IPS DF 6.9 (cell line): ENCODE measurements at regions not wholly inside any gene's neighbourhood (a gene's known extent, or its start where the extent isn't known, plus 50 kb on each side); places are given as distances from the start of the nearest gene placed in this dataset.

Experiments
- DNase-seq: peaks from one replicate; pipeline ENCODE4 v3.0.0-alpha.2; 2013; ENCODE audit warnings: low read depth, low spot score
- H3K27ac ChIP-seq: one replicate; pipeline ENCODE4 v1.5.1; 2013; ENCODE audit warnings: low read length, control low read depth
- H3K27me3 ChIP-seq: 2 replicates; pipeline ENCODE4 v1.6.1; 2013; ENCODE audit warnings: mild to moderate bottlenecking, low read length; ENCODE audit not compliant: control insufficient read depth, insufficient read depth
- H3K36me3 ChIP-seq: 2 replicates; pipeline ENCODE4 v1.6.1; 2013; ENCODE audit warnings: low read length; ENCODE audit not compliant: control insufficient read depth, insufficient read depth
- H3K4me1 ChIP-seq: 2 replicates; pipeline ENCODE4 v1.6.1; 2013; ENCODE audit warnings: low read length; ENCODE audit not compliant: control insufficient read depth, insufficient read depth
- H3K4me3 ChIP-seq: 2 replicates; pipeline ENCODE4 v1.5.1; 2013; ENCODE audit warnings: mild to moderate bottlenecking, low read length
- H3K9me3 ChIP-seq: 2 replicates; pipeline ENCODE4 v1.6.1; 2013; ENCODE audit warnings: low read length, inconsistent platforms; ENCODE audit not compliant: control insufficient read depth, insufficient read depth
- WGBS: extraction: QIAGEN DNeasy Blood & Tissue Kit; methylation state at CpG from one replicate; pipeline ENCODE4 v1.1.7; 2013; ENCODE audit warnings: mixed read lengths, missing lambda C conversion rate; ENCODE audit not compliant: insufficient read length, insufficient coverage; 5-methylcytosine and 5-hydroxymethylcytosine counted together

- Histone ChIP-seq H3K4me1 (no peaks in the 10 kb centered on the region; the same call in 1 of the 2 replicates), H3K36me3 (no peaks in the 10 kb centered on the region), H3K27ac (no peak overlapping the region), H3K27me3 (no peaks in the 10 kb centered on the region), H3K9me3 (no peaks in the 10 kb centered on the region), H3K4me3 (no peak overlapping the region)
- no peak for DNase-seq
- no CpG with 5 or more reads among the region's 2 CpGs for WGBS
Measured at GRCh38 chr1:81471255-81471654, 329.5 kb upstream of the ADGRL2 start.

GRCh38 chr1:81470275-81470674, 330.5 kb upstream of the ADGRL2 start:
- WGBS = no CpG with 5 or more reads among the region's 3 CpGs

DNA sequence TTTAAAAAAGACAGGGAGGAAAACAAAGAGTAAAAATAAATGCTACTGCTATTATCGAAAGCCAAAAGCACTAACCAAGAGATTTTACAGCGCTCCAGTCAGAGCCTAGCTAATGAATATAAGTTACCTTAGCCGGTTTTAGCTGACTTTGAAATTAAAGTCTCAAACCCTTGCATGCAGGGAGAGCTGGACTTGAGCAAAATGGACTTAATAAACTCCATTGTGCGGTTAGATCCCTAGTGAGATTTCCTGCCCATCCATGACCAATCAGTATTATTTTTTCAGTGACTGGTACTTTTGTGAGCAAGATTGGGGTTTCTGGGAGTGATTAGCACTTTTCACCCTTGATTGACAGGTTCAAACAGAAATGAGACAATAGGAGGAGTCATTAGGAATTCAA, 333.4 kb upstream of the ADGRL2 start:
- DNase-seq = no peak
- Histone ChIP-seq H3K27me3 (no peaks in the 10 kb centered on the region), H3K9me3 (no peaks in the 10 kb centered on the region), H3K4me3 (no peak overlapping the region), H3K27ac (no peak overlapping the region), H3K36me3 (no peaks in the 10 kb centered on the region), H3K4me1 (no peaks in the 10 kb centered on the region; the same call in 1 of the 2 replicates)
- no CpG with 5 or more reads among the region's 4 CpGs for WGBS

More at GRCh38 chr1:81470275-81470674, 330.5 kb upstream of the ADGRL2 start:
- Histone ChIP-seq H3K36me3 (no peaks in the 10 kb centered on the region), H3K4me1 (no peaks in the 10 kb centered on the region; the same call in 1 of the 2 replicates), H3K4me3 (no peak overlapping the region), H3K9me3 (no peaks in the 10 kb centered on the region), H3K27me3 (no peaks in the 10 kb centered on the region), H3K27ac (no peak overlapping the region)
- no peak for DNase-seq

DNA sequence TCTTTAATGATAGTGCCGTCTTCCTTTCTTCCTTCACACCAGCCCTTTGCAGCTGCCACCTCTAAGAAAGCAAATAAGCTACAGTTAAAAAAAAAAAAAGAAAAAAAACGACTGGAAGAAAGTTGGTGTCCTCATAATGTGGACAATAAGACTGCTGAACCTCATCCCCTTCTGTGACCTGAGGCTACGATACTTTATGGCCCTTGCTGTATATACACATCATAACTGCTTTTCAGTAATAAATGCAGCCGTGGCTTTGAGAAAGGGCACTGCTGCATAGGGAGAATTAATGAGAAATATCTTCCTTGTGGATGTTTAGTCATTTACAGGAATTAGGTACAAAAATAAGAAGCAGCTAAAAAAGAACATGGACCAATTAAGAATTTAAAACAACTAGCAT, 333.8 kb upstream of the ADGRL2 start:
- no CpG with 5 or more reads among the region's 4 CpGs for WGBS
- H3K27ac ChIP-seq = no peak overlapping the region
- no peaks in the 10 kb centered on the region; the same call in 1 of the 2 replicates for H3K4me1 ChIP-seq
- no peak overlapping the region for H3K4me3 ChIP-seq
- no peaks in the 10 kb centered on the region for H3K9me3 ChIP-seq
- H3K27me3 ChIP-seq = no peaks in the 10 kb centered on the region
- H3K36me3 ChIP-seq = no peaks in the 10 kb centered on the region
- DNase-seq = no peak

DNA sequence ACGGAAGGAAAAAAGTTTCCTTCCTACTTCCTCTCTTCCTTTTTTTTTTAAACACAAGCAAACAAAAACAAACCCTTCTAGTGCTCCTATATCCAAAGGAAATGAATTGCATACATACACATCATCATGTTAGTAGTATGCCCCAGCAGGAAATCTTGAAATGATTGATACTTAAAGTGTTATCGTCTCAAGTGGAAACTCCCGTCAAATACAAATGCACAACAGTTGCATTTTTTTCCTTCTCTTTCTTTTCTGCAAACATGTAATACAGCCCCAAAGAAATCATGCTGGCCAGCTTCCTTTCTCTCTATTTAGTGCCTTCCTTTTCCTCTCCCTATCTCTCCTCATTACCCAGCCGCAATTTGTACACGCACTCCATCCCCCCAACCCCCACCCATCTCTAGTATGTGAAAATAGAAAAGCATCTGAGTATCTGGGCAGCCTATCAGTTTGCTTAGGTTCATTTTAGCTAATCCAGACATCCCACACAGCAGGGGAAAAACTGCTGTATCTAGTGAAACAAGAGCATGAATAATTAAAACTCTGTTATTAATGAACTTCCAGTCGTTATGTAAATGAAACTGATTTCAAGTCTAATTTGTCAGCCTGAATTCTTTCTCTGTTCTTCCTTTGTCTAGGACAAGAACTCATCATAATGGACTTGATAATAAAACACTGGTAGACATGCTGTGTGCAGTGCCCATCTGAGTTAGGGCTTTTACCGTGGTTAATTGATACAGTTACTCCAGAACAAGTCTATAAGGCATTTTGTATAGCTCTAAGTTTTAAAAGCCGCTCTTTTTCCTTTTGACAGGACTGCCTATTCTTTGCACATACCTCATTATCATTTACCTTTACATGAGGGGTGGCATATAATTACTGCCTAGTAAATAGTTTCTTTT, 336.5 kb upstream of the ADGRL2 start:
- Histone ChIP-seq H3K9me3 (no peaks in the 10 kb centered on the region), H3K4me1 (no peaks in the 10 kb centered on the region; the same call in 1 of the 2 replicates), H3K27me3 (no peaks in the 10 kb centered on the region), H3K27ac (no peak overlapping the region), H3K4me3 (no peak overlapping the region), H3K36me3 (no peaks in the 10 kb centered on the region)
- WGBS = no CpG with 5 or more reads among the region's 8 CpGs
- DNase-seq = no peak

GRCh38 chr1:81459043-81459442, 341.7 kb upstream of the ADGRL2 start:
- Histone ChIP-seq H3K27ac (no peak overlapping the region), H3K4me3 (no peak overlapping the region), H3K27me3 (no peaks in the 10 kb centered on the region), H3K9me3 (no peaks in the 10 kb centered on the region), H3K36me3 (no peaks in the 10 kb centered on the region), H3K4me1 (0 out of 2 replicates have a peak, but pooled peaks cover 1% of the 10 kb centered on the region)
- DNase-seq = no peak

DNA sequence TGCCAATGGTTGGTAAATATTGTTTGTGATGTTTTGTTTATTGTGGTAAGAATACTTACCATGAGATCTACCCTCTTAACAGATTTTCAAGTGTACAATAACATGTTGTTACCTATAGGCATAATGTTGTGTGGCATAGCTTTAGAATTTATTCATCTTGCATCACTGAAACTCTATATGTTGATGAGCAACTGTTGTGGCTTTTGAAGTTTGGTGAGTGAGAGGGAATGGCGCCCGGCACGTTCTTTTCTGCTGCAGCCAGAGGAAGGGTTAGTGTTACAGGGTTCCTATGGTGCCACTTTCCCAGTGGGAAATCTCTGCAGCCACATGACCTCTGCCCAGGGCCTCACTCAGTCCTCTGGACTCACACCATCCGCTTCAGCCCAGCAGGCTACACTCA, 342.5 kb upstream of the ADGRL2 start:
- Histone ChIP-seq H3K27ac (no peak overlapping the region), H3K4me3 (no peak overlapping the region), H3K9me3 (no peaks in the 10 kb centered on the region), H3K36me3 (no peaks in the 10 kb centered on the region), H3K4me1 (0 out of 2 replicates have a peak, but pooled peaks cover 1% of the 10 kb centered on the region), H3K27me3 (no peaks in the 10 kb centered on the region)
- WGBS = no CpG with 5 or more reads among the region's 4 CpGs
- no peak for DNase-seq

DNA sequence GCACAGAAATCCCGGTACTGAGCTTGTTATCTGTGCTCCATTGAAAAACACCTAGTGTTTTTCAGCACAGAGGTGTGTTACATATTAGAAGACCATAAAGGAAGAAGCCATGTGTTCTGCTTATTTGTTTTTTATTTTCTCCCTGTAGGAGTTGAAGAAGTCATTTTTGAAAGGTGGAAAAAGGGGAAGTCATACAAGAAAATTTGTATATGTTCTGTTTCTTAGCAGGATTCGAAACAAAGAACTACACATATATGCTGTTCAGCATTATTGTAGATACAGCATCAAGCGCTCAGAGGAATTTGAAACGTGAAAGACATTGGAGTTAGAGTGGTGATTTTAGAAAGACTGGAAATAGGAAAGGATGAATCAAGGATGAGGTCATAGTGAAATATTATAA, 345.3 kb upstream of the ADGRL2 start:
- no peak overlapping the region for H3K27ac ChIP-seq
- no peak for DNase-seq
- 0 out of 2 replicates have a peak, but pooled peaks cover 1% of the 10 kb centered on the region for H3K4me1 ChIP-seq
- no peaks in the 10 kb centered on the region for H3K9me3 ChIP-seq
- no CpG with 5 or more reads among the region's 4 CpGs for WGBS
- no peaks in the 10 kb centered on the region for H3K27me3 ChIP-seq
- H3K4me3 ChIP-seq = no peak overlapping the region
- no peaks in the 10 kb centered on the region for H3K36me3 ChIP-seq

DNA sequence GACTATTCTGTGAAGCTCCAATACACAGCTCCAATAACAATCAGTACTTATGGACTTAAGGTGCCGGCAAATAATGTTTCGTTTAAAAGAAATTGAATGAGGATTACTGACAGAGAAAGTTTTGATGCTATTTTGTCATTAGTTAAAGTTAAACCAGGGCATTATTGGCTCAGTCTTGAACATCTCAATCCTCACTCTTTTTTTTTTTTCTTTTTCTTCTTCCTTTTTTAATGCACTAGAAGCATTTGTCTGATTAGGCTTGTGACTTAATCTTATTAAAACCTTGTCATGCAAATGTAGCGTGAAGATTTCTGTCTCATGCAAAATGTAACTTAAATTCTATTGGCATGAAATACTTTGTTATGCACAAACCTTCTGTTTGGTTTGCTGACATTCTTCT, 346.8 kb upstream of the ADGRL2 start:
- H3K4me1 ChIP-seq = 0 out of 2 replicates have a peak, but pooled peaks cover 1% of the 10 kb centered on the region

DNA sequence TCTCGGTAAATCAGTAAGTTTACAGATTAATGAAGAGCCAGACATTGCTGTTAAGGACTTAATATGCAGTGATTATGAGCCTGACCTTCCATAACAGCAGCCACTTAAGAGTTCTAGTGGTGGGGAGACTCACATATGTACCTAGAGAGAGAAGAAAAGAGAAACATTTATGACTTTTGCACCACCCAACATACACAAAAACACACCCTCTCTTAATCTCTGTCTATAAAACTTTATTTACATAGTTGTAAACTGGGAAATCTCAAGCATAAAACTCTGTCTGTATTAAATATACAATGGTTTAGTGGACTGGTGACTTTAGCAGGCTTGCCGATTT, 347.4 kb upstream of the ADGRL2 start:
- no peak for DNase-seq
- Histone ChIP-seq H3K9me3 (no peaks in the 10 kb centered on the region), H3K36me3 (no peaks in the 10 kb centered on the region), H3K27ac (no peak overlapping the region), H3K4me3 (no peak overlapping the region), H3K4me1 (no peaks in the 10 kb centered on the region), H3K27me3 (no peaks in the 10 kb centered on the region)
- WGBS = no CpG with 5 or more reads among the region's 2 CpGs

More for the DNA sequence above, 346.8 kb upstream of the ADGRL2 start:
- no peaks in the 10 kb centered on the region for H3K36me3 ChIP-seq
- H3K9me3 ChIP-seq = no peaks in the 10 kb centered on the region
- no peak for DNase-seq
- no peaks in the 10 kb centered on the region for H3K27me3 ChIP-seq
- no peak overlapping the region for H3K4me3 ChIP-seq
- H3K27ac ChIP-seq = no peak overlapping the region
- WGBS = no CpG with 5 or more reads among the region's 3 CpGs
